ENCODE measurements at regions not wholly inside any gene's neighbourhood (a gene's known extent, or its start where the extent isn't known, plus 50 kb on each side); places are given as distances from the start of the nearest gene placed in this dataset.

- TF ChIP-seq EZH2 (IDR thresholded peaks at IDR 0.05; ENCODE audit: borderline replicate concordance) (no peak), CTCF (IDR thresholded peaks at IDR 0.05; ENCODE audit: poor library complexity) (no peak), EZH2phosphoT487 (IDR thresholded peaks at IDR 0.05; ENCODE audit: low read depth, severe bottlenecking, unreplicated experiment) (no peak)
Measured at GRCh38 chr7:94272821-94273583, 121.7 kb upstream of the COL1A2 start.

Data from hepatocyte (in vitro differentiated cells).